ENCODE measurements at regions not wholly inside any gene's neighbourhood (a gene's known extent, or its start where the extent isn't known, plus 50 kb on each side); places are given as distances from the start of the nearest gene placed in this dataset.

GRCh38 chr3:86228101-86228500 lies 762.8 kb downstream of the VGLL3 start:
- no peaks in the 10 kb centered on the region for H3K27me3 Mint-ChIP-seq
- no peak overlapping the region for H3K4me3 Mint-ChIP-seq
- no peaks in the 10 kb centered on the region for H3K4me1 Mint-ChIP-seq
- Histone ChIP-seq H3K4me3 (ENCODE audit: control insufficient read depth in 1 of 2, extremely low read depth in 1 of 2, low read length in 1 of 2) (no peak overlapping the region), H3K27me3 (replicated peaks in 1 of 2; ENCODE audit: control insufficient read depth in 2 of 2, extremely low read depth in 1 of 2, insufficient read depth in 2 of 2, low read length in 1 of 2) (no peaks in the 10 kb centered on the region), H3K9me3 (no peaks in the 10 kb centered on the region), H3K36me3 (ENCODE audit: control insufficient read depth in 2 of 2, extremely low read depth in 1 of 2, insufficient read depth in 1 of 2, low read length in 1 of 2) (no peaks in the 10 kb centered on the region), H3K27ac (ENCODE audit: low read length) (no peak overlapping the region), H3K4me1 (ENCODE audit: control insufficient read depth in 1 of 2, extremely low read depth in 1 of 2, insufficient read depth in 2 of 2, low read length in 2 of 2) (no peaks in the 10 kb centered on the region)
- ATAC-seq (replicated peaks in 1 of 4) (no peak), DNase-seq (no peak)
- H3K27ac Mint-ChIP-seq = no peak overlapping the region
- 67% methylated on average over 3 of the region's 4 CpGs for WGBS (ENCODE audit: insufficient coverage)
- ChIA-PET POLR2A (no interaction called here), CTCF (no interaction called here)
- H3K36me3 Mint-ChIP-seq = no peaks in the 10 kb centered on the region
- H3K9me3 Mint-ChIP-seq = peaks cover 0 to 8% (median 6%) of the 10 kb centered on the region in 3 donors

DNA sequence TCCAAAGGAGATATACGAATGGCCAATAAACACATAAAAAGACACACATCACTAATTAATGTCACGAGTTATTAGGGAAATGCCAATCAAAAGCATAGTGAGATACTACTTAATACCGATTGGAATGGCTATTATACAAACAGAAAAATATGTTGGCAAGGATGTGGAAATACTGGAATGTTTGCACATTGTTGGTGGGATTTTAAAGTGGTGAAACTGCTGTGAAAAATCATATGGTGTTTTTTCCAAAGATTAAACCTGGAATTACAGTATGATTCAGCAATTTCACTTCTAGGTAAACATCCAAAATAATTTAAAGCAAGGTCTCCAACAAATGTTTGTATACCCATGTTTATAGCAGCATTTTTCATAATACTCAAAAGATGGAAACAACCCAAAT lies 765.5 kb downstream of the VGLL3 start:
- H3K9me3 ChIP-seq = no peaks in the 10 kb centered on the region
- Mint-ChIP-seq H3K27me3 (no peaks in the 10 kb centered on the region), H3K27ac (no peak overlapping the region), H3K4me3 (no peak overlapping the region), H3K9me3 (peaks cover 8 to 17% (median 12%) of the 10 kb centered on the region in 3 donors), H3K36me3 (no peaks in the 10 kb centered on the region), H3K4me1 (no peaks in the 10 kb centered on the region)
- ChIA-PET POLR2A (no interaction called here), CTCF (no interaction called here)
- no peaks in the 10 kb centered on the region for H3K36me3 ChIP-seq (ENCODE audit: control insufficient read depth in 2 of 2, extremely low read depth in 1 of 2, insufficient read depth in 1 of 2, low read length in 1 of 2)
- H3K4me1 ChIP-seq (ENCODE audit: control insufficient read depth in 1 of 2, extremely low read depth in 1 of 2, insufficient read depth in 2 of 2, low read length in 2 of 2) = no peaks in the 10 kb centered on the region
- ATAC-seq (replicated peaks in 1 of 4) = no peak
- no CpG with 5 or more reads among the region's 3 CpGs for WGBS (ENCODE audit: insufficient coverage)
- DNase-seq = no peak
- no peaks in the 10 kb centered on the region for H3K27me3 ChIP-seq (replicated peaks in 1 of 2; ENCODE audit: control insufficient read depth in 2 of 2, extremely low read depth in 1 of 2, insufficient read depth in 2 of 2, low read length in 1 of 2)
- no peak overlapping the region for H3K4me3 ChIP-seq (ENCODE audit: control insufficient read depth in 1 of 2, extremely low read depth in 1 of 2, low read length in 1 of 2)
- H3K27ac ChIP-seq (ENCODE audit: low read length) = no peak overlapping the region

GRCh38 chr3:86221601-86222000 lies 769.3 kb downstream of the VGLL3 start:
- ATAC-seq (replicated peaks in 1 of 4) = no peak
- DNase-seq = no peak
- no peaks in the 10 kb centered on the region for H3K36me3 ChIP-seq (ENCODE audit: control insufficient read depth in 2 of 2, extremely low read depth in 1 of 2, insufficient read depth in 1 of 2, low read length in 1 of 2)
- no peaks in the 10 kb centered on the region for H3K27me3 Mint-ChIP-seq
- no peaks in the 10 kb centered on the region for H3K36me3 Mint-ChIP-seq
- peaks cover 8 to 22% (median 20%) of the 10 kb centered on the region in 3 donors for H3K9me3 Mint-ChIP-seq
- no peaks in the 10 kb centered on the region for H3K4me1 Mint-ChIP-seq
- POLR2A ChIA-PET = no interaction called here
- no peaks in the 10 kb centered on the region for H3K27me3 ChIP-seq (replicated peaks in 1 of 2; ENCODE audit: control insufficient read depth in 2 of 2, extremely low read depth in 1 of 2, insufficient read depth in 2 of 2, low read length in 1 of 2)
- H3K27ac Mint-ChIP-seq = no peak overlapping the region
- H3K9me3 ChIP-seq = no peaks in the 10 kb centered on the region
- WGBS (ENCODE audit: insufficient coverage) = no CpG with 5 or more reads among the region's 3 CpGs
- no peaks in the 10 kb centered on the region for H3K4me1 ChIP-seq (ENCODE audit: control insufficient read depth in 1 of 2, extremely low read depth in 1 of 2, insufficient read depth in 2 of 2, low read length in 2 of 2)
- H3K4me3 Mint-ChIP-seq = no peak overlapping the region
- no peak overlapping the region for H3K27ac ChIP-seq (ENCODE audit: low read length)
- CTCF ChIA-PET = no interaction called here
- no peak overlapping the region for H3K4me3 ChIP-seq (ENCODE audit: control insufficient read depth in 1 of 2, extremely low read depth in 1 of 2, low read length in 1 of 2)

GRCh38 chr3:86208772-86209171 lies 782.2 kb downstream of the VGLL3 start:
- ATAC-seq (replicated peaks in 1 of 4) = no peak
- ChIA-PET POLR2A (no interaction called here), CTCF (no interaction called here)
- Histone ChIP-seq H3K27me3 (replicated peaks in 1 of 2; ENCODE audit: control insufficient read depth in 2 of 2, extremely low read depth in 1 of 2, insufficient read depth in 2 of 2, low read length in 1 of 2) (no peaks in the 10 kb centered on the region), H3K9me3 (no peaks in the 10 kb centered on the region), H3K4me3 (ENCODE audit: control insufficient read depth in 1 of 2, extremely low read depth in 1 of 2, low read length in 1 of 2) (no peak overlapping the region), H3K36me3 (ENCODE audit: control insufficient read depth in 2 of 2, extremely low read depth in 1 of 2, insufficient read depth in 1 of 2, low read length in 1 of 2) (no peaks in the 10 kb centered on the region), H3K4me1 (ENCODE audit: control insufficient read depth in 1 of 2, extremely low read depth in 1 of 2, insufficient read depth in 2 of 2, low read length in 2 of 2) (no peaks in the 10 kb centered on the region), H3K27ac (ENCODE audit: low read length) (no peak overlapping the region)
- no peaks in the 10 kb centered on the region for H3K4me1 Mint-ChIP-seq
- DNase-seq = no peak
- H3K36me3 Mint-ChIP-seq = no peaks in the 10 kb centered on the region
- H3K27ac Mint-ChIP-seq = no peak overlapping the region
- no CpG with 5 or more reads among the region's 1 CpG for WGBS (ENCODE audit: insufficient coverage)
- H3K27me3 Mint-ChIP-seq = no peaks in the 10 kb centered on the region
- no peak overlapping the region for H3K4me3 Mint-ChIP-seq
- H3K9me3 Mint-ChIP-seq = peaks cover 8 to 19% (median 16%) of the 10 kb centered on the region in 3 donors

DNA sequence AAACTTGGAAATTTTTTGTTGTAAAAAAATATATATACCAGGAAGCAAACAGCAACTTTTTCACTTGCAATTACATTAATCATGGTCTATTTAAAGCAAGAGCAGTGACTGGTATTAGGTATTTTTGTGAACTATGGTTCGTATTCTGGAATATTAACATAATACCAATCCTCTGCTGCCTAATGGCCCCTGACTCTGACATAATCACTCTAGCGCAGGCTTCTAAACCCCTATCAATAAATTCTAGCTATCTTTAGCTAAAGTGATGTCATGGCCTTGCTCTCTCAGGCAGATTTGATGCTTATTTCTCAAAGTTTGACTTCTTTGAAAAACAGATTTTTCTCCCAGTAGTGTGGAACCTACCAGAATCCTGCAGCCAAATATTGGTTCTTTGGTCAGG lies 808.3 kb downstream of the VGLL3 start:
- H3K36me3 Mint-ChIP-seq = no peaks in the 10 kb centered on the region

DNA sequence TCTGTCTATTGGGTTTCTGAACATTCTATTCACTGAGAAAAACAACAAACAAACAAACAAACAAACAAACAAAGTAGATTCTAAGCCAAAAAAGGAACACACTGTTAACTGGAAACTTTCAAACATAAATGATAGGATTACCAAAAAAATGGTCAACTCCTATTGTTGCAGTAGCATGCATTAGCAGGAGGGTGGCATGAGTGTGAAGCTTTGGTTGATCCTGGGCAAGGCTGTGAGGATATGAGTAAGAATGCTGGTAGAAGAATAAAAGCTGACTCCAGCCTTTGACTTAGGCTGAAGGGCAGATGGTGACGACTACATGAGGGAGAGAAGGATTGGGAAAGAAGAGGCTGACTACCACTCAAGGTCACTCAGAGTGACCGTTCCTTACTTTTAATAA lies 810.3 kb downstream of the VGLL3 start:
- H3K4me1 Mint-ChIP-seq = no peaks in the 10 kb centered on the region
- Histone ChIP-seq H3K36me3 (ENCODE audit: control insufficient read depth in 2 of 2, extremely low read depth in 1 of 2, insufficient read depth in 1 of 2, low read length in 1 of 2) (no peaks in the 10 kb centered on the region), H3K27me3 (replicated peaks in 1 of 2; ENCODE audit: control insufficient read depth in 2 of 2, extremely low read depth in 1 of 2, insufficient read depth in 2 of 2, low read length in 1 of 2) (no peaks in the 10 kb centered on the region), H3K27ac (ENCODE audit: low read length) (no peak overlapping the region), H3K4me1 (ENCODE audit: control insufficient read depth in 1 of 2, extremely low read depth in 1 of 2, insufficient read depth in 2 of 2, low read length in 2 of 2) (no peaks in the 10 kb centered on the region), H3K9me3 (no peaks in the 10 kb centered on the region), H3K4me3 (ENCODE audit: control insufficient read depth in 1 of 2, extremely low read depth in 1 of 2, low read length in 1 of 2) (no peak overlapping the region)
- ATAC-seq (replicated peaks in 1 of 4) = no peak
- DNase-seq = no peak
- ChIA-PET POLR2A (no interaction called here), CTCF (no interaction called here)
- no peak overlapping the region for H3K27ac Mint-ChIP-seq
- no peaks in the 10 kb centered on the region for H3K27me3 Mint-ChIP-seq
- no peak overlapping the region for H3K4me3 Mint-ChIP-seq
- WGBS (ENCODE audit: insufficient coverage) = no CpG with 5 or more reads among the region's 2 CpGs
- H3K36me3 Mint-ChIP-seq = no peaks in the 10 kb centered on the region
- H3K9me3 Mint-ChIP-seq = peaks cover 0 to 24% (median 7%) of the 10 kb centered on the region in 3 donors

More for the DNA sequence above, 808.3 kb downstream of the VGLL3 start:
- peaks cover 3 to 32% (median 14%) of the 10 kb centered on the region in 3 donors for H3K9me3 Mint-ChIP-seq
- Histone ChIP-seq H3K27me3 (replicated peaks in 1 of 2; ENCODE audit: control insufficient read depth in 2 of 2, extremely low read depth in 1 of 2, insufficient read depth in 2 of 2, low read length in 1 of 2) (no peaks in the 10 kb centered on the region), H3K4me1 (ENCODE audit: control insufficient read depth in 1 of 2, extremely low read depth in 1 of 2, insufficient read depth in 2 of 2, low read length in 2 of 2) (no peaks in the 10 kb centered on the region), H3K9me3 (no peaks in the 10 kb centered on the region), H3K27ac (ENCODE audit: low read length) (no peak overlapping the region), H3K36me3 (ENCODE audit: control insufficient read depth in 2 of 2, extremely low read depth in 1 of 2, insufficient read depth in 1 of 2, low read length in 1 of 2) (no peaks in the 10 kb centered on the region), H3K4me3 (ENCODE audit: control insufficient read depth in 1 of 2, extremely low read depth in 1 of 2, low read length in 1 of 2) (no peak overlapping the region)
- ChIA-PET POLR2A (no interaction called here), CTCF (no interaction called here)
- DNase-seq (no peak), ATAC-seq (replicated peaks in 1 of 4) (no peak)
- no peak overlapping the region for H3K4me3 Mint-ChIP-seq
- WGBS (ENCODE audit: insufficient coverage) = 100% methylated on average over 1 of the region's 2 CpGs
- no peak overlapping the region for H3K27ac Mint-ChIP-seq
- no peaks in the 10 kb centered on the region for H3K4me1 Mint-ChIP-seq
- H3K27me3 Mint-ChIP-seq = no peaks in the 10 kb centered on the region

DNA sequence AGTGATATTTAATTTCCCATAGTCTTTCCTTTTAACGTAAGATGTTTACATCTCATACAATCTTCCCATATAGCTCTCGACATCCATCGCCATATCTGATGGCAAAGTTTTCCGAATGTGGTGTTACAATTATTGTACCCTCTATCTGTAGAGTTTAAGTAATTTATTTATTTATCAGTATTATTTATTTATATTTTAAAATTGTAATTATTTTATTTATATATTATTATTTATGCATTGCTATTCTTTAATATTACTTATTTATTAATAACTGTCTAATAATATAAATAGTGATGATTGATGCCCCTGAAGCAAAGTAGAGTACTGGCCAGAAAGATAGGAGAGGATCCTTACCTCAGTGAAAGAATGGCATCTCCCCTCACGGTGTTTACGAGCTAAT lies 812.9 kb downstream of the VGLL3 start:
- POLR2A ChIA-PET = no interaction called here
- Mint-ChIP-seq H3K27ac (no peak overlapping the region), H3K36me3 (no peaks in the 10 kb centered on the region), H3K4me1 (no peaks in the 10 kb centered on the region), H3K27me3 (no peaks in the 10 kb centered on the region), H3K9me3 (peaks cover 9 to 17% (median 10%) of the 10 kb centered on the region in 3 donors), H3K4me3 (no peak overlapping the region)
- DNase-seq = no peak
- Histone ChIP-seq H3K36me3 (ENCODE audit: control insufficient read depth in 2 of 2, extremely low read depth in 1 of 2, insufficient read depth in 1 of 2, low read length in 1 of 2) (no peaks in the 10 kb centered on the region), H3K4me1 (ENCODE audit: control insufficient read depth in 1 of 2, extremely low read depth in 1 of 2, insufficient read depth in 2 of 2, low read length in 2 of 2) (no peaks in the 10 kb centered on the region), H3K27ac (ENCODE audit: low read length) (no peak overlapping the region), H3K27me3 (replicated peaks in 1 of 2; ENCODE audit: control insufficient read depth in 2 of 2, extremely low read depth in 1 of 2, insufficient read depth in 2 of 2, low read length in 1 of 2) (no peaks in the 10 kb centered on the region), H3K4me3 (ENCODE audit: control insufficient read depth in 1 of 2, extremely low read depth in 1 of 2, low read length in 1 of 2) (no peak overlapping the region), H3K9me3 (no peaks in the 10 kb centered on the region)
- ATAC-seq (replicated peaks in 1 of 4) = no peak
- WGBS (ENCODE audit: insufficient coverage) = 73% methylated on average over 2 of the region's 6 CpGs
- CTCF ChIA-PET = no interaction called here

All from T-cell (primary cell).